GM08714 (cell line): ENCODE measurements at regions not wholly inside any gene's neighbourhood (a gene's known extent, or its start where the extent isn't known, plus 50 kb on each side); places are given as distances from the start of the nearest gene placed in this dataset.

ENCODE experiments used
- H3K4me3 ChIP-seq: fragments of 200-500 bp; sonication (Bioruptor generic); 2 replicates; pipeline ENCODE4 v1.5.1; 2014; ENCODE audit warnings: mild to moderate bottlenecking, low read length, inconsistent platforms
- ZNF274 ChIP-seq: IDR thresholded peaks from 2 replicates; pipeline ENCODE4 v1.6.1; 2012; ENCODE audit warnings: mild to moderate bottlenecking, low read depth, low read length

GRCh38 chr18:47500930-47501329, 249.5 kb upstream of the SKOR2 start:
- no peak overlapping the region for H3K4me3 ChIP-seq
- no peak for TF ChIP-seq ZNF274

GRCh38 chr18:47492691-47493090, 241.2 kb upstream of the SKOR2 start:
- TF ChIP-seq ZNF274: no peak
- no peak overlapping the region for H3K4me3 ChIP-seq

- no peak for TF ChIP-seq ZNF274
These were observed 239.4 kb upstream of the SKOR2 start for GRCh38 chr18:47490882-47491281.

GRCh38 chr18:47485221-47485797, 233.8 kb upstream of the SKOR2 start:
- no peak for TF ChIP-seq ZNF274
- H3K4me3 ChIP-seq: no peak overlapping the region

More at GRCh38 chr18:47490882-47491281, 239.4 kb upstream of the SKOR2 start:
- H3K4me3 ChIP-seq: no peak overlapping the region

DNA sequence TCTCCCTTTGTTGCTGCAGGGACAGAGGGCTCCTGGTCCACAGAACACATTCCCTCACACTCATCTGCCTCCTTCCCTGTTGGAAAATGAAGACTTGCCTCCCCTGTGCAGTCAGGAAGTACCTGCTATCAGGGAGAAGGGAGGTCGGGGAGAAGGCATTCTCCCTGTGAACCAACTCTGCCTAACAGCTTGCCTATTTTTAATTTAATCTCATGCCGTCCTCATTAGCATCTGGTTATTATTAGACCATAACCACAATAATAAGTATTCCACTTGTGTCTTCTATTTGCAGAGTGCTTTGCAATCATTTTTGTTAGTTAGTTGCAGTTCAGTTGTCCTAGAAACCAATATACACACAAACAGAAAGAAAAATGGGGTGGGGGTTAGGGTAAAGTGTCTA, 232.6 kb upstream of the SKOR2 start:
- TF ChIP-seq ZNF274: no peak
- H3K4me3 ChIP-seq: no peak overlapping the region

DNA sequence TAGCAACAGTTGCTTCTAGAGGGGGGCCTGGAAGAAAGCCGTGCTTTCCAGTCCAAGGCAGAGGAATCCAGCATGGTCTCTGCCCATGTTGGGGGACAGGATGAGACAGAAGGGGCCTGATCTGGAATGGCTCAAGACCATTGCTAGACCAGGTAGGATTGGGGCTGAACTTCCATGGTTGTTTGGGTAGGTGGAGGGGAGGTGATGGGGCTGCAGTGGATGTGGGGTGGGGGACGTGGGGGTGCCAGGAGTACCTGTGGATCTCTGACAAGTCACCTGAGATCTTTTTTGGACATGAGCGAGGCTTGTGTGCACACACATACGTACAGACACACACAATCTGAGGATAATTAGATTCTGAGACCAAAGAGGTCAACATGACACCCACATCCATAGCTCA, 228.7 kb upstream of the SKOR2 start:
- H3K4me3 ChIP-seq: no peak overlapping the region
- TF ChIP-seq ZNF274: no peak

DNA sequence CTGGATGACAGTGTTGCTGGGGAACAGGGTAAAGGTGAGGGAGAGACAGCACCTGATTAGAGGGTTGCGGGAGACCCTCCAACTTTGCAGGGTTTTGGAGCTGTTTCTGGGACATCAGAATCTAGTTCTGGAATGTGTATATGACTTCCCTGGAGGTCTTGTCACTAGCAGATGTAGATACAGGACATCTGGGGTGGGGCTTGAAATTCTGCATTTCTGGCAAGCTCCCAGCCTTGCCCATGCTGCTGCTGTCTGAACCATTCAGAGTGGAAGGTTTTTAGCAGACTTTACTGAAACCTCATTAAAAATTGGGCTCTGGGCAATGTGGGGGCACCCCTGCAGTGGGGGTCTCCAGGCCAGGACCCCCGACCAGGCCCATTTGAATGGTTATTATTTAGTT, 220.3 kb upstream of the SKOR2 start:
- no peak for TF ChIP-seq ZNF274
- no peak overlapping the region for H3K4me3 ChIP-seq

GRCh38 chr18:47470941-47471340, 219.5 kb upstream of the SKOR2 start:
- TF ChIP-seq ZNF274: no peak

GRCh38 chr18:47469576-47469975, 218.1 kb upstream of the SKOR2 start:
- TF ChIP-seq ZNF274: no peak
- H3K4me3 ChIP-seq: no peak overlapping the region

More at GRCh38 chr18:47470941-47471340, 219.5 kb upstream of the SKOR2 start:
- H3K4me3 ChIP-seq: no peak overlapping the region

GRCh38 chr18:47461977-47462376, 210.5 kb upstream of the SKOR2 start:
- no peak overlapping the region for H3K4me3 ChIP-seq
- no peak for TF ChIP-seq ZNF274

- H3K4me3 ChIP-seq: no peak overlapping the region
- TF ChIP-seq ZNF274: no peak
These were observed 210.0 kb upstream of the SKOR2 start for GRCh38 chr18:47461406-47461948.

- no peak overlapping the region for H3K4me3 ChIP-seq
- no peak for TF ChIP-seq ZNF274
These were observed 207.0 kb upstream of the SKOR2 start for GRCh38 chr18:47458483-47458882.

- no peak for TF ChIP-seq ZNF274
- no peak overlapping the region for H3K4me3 ChIP-seq
These were observed 206.2 kb upstream of the SKOR2 start for GRCh38 chr18:47457614-47458013.

GRCh38 chr18:47453038-47453437, 201.6 kb upstream of the SKOR2 start:
- TF ChIP-seq ZNF274: no peak

GRCh38 chr18:47448956-47449355, 197.5 kb upstream of the SKOR2 start:
- TF ChIP-seq ZNF274: no peak
- H3K4me3 ChIP-seq: no peak overlapping the region

More at GRCh38 chr18:47453038-47453437, 201.6 kb upstream of the SKOR2 start:
- no peak overlapping the region for H3K4me3 ChIP-seq

GRCh38 chr18:47441914-47442313, 190.5 kb upstream of the SKOR2 start:
- TF ChIP-seq ZNF274: no peak

More at GRCh38 chr18:47441914-47442313, 190.5 kb upstream of the SKOR2 start:
- H3K4me3 ChIP-seq: no peak overlapping the region
